ENCODE measurements at regions not wholly inside any gene's neighbourhood (a gene's known extent, or its start where the extent isn't known, plus 50 kb on each side); places are given as distances from the start of the nearest gene placed in this dataset.
A peak's percentile ranks its signal among the peaks of the same experiment; 100 is the strongest.
"Not testable (repeated sequence)": the region's sequence is repeated elsewhere in the genome, so short reads cannot be mapped to it uniquely, and the experiment has no call there.

DNA sequence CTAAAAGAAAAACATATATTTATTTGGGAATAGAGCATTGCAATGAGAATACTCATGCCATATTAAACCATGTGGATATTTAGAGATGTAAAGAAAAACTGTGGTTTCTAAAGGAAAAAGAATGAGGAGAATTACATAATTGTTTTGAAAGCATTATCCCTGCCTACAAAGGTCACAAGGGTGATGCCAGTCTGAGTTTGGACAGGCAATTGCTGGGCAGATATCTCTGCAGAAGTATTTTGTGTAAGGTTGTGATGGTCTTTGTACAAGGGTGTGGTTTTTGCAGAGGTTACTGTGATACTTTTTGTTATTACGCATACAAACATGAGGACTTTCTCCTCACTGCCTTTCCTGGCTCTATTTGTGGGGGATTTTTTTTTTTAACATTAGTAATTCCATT, 2022.9 kb upstream of the CDH6 start:
- DNase-seq (ENCODE audit: low read depth): no peak

DNA sequence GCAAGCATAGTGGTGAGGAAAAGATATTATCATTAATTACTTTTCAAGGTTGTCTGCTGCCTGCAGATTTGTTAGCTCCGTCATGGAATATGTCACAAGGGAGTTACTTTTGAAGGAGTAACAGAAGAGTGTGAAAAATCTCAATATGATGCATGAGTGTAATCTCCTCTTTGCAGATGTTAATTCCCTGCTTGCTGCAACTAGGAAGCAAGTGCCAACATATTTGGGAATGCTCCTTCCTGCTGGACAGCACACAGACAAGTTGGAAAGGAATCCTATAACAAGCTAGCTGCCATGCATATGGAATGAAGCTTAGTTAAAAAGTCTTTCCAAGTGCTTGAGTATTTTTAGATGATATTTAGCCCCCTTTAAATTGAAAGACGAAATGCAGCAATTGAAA, 2023.6 kb upstream of the CDH6 start:
- no peak for DNase-seq (ENCODE audit: low read depth)

DNA sequence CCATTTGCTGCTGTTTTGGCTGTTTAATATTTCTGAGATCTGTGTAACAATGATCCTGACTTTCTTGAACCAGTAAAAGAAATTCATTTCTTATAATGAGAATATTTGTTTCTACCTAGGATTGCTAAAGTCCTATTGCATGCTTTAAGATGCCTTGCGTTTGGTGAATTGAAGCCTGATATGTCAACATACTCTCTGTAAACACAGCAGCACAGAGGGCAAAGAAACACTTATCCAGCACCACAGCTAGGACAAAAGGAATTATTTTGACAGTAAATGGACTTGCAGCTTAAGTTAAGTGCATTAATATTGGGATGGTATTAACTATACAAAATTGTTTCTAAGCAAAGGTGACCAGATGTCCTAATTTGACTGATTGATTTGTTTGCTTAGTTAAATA, 2031.2 kb upstream of the CDH6 start:
- DNase-seq (ENCODE audit: low read depth): no peak

DNA sequence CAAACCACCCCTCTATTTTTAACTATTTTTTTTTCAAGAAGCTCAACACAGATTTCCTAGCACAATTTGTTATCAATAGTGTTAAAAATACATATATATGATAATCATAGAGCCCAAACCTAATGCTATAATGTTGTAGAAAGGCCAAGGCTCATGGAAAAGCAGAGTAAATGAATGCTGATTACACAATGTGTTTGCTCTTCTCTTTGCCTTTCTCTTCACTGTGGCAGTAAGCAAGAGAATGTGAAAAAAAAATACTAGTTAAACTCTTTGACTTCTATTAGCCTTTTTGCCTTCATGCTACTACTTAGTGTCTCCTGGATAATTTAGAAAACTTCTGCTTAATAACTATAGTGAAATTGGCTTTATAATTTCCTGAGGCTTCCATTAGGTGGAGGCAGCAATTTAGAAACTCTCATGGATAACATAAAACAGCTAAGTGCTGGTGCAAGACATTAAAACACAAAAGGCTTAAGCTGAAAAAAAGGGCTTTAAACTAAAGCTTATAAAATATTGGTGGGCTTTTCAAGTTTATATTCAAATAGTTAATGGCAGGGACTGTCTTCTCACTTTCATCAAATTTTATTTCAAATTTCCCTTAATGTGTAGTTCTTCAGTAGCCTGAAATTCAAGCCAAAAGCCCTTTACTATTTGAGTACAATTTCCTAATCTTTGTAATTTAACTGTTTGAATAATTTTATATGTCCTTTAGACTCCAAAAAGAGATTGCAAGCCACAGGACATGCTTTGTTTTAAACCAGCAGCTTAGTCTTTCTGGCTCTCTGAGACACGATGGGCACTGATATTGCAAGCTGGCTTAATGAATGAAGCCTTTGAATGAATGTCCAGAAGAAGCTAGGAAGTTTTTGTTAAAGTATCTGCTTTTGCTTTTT, 2031.8 kb upstream of the CDH6 start:
- DNase-seq (ENCODE audit: low read depth): no peak

DNA sequence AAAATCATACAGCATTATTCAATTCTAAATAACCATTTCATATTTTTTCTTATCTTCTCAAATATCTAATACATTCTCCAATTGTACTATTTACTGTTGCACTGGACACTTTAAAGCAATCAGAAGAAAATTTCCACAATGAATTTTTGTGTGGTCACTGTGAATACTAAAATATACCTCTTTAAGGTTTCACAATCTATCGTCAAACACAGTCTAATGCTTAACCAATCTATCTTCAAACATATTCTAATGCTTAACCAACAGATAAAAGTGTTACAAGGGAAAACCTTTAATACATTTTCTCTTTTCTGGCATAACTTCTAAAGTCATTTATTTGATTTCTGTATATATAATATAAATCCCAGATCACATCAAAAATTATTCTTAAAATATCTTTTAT, 2035.5 kb upstream of the CDH6 start:
- no peak for DNase-seq (ENCODE audit: low read depth)

DNA sequence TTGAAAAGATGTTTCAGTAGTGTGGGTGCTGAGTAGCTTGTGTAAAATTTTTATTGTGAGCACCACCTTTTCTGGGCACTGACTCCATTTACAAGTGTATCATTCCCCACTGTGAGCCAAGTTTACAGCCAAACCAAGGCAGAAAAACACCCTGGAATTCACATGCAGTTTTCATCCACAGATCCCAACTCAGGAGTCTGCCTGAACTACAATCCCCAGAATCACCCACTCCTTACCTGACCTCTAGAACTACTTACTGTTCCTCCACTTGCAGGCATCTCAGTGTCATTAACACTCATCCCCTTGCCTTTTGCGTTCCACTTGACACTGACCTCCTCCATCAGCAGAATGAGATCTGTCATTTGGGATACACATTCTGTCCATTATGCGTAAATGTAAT, 2042.6 kb upstream of the CDH6 start:
- no peak for DNase-seq (ENCODE audit: low read depth)

DNA sequence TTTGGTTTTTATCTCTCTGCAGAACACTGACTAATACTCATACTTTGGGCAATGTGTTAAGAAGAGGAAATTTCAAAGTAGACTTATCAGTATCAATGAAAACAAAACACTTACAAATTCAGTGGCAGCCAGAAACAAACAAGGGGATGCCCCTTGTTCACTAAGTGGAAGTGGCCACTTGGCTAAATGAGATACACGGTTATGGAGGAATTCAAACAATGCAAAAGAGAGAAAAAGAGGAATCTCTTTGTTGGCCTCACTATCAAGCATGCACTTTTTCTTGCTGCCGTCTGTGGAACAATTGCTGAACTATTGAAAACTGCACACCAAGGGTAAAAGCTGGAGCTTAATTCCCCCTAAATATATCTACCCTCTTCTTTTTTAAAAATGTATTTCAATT, 2044.9 kb upstream of the CDH6 start:
- no peak for DNase-seq (ENCODE audit: low read depth)

DNA sequence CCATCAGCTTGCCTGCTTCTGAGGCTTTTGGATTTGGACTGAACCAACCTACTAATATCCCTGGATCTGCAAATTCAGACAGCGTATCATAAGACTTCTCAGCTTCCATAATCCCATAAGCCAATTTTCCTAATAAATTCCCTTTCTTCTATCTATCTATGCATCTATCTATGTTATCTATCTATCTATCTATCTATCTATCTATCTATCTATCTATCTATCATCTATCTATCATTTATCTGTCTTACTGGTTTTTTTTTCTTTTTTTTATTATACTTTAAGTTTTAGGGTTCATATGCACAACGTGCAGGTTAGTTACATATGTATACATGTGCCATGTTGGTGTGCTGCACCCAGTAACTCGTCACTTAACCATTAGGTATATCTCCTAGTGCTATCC, 2045.4 kb upstream of the CDH6 start:
- no peak for DNase-seq (ENCODE audit: low read depth)

DNA sequence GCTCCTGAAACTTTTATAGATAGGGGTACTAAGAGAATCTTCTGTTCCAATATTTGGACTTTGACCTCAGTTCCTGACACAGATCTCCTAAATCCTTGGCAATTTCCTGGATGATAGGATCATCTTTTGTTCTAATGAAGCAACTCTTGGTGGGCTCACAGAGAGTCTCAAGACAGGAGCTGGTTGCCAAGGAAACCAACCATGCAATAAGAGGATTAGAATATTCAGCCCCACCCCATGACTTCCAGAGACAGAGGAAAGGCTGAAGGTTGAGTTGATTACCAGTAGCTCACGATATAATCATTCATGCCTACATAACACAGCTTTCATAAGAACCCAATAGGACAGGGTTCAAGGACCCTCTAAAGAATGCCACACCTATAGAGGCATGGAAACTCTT, 2050.2 kb upstream of the CDH6 start:
- DNase-seq (ENCODE audit: low read depth): no peak

DNA sequence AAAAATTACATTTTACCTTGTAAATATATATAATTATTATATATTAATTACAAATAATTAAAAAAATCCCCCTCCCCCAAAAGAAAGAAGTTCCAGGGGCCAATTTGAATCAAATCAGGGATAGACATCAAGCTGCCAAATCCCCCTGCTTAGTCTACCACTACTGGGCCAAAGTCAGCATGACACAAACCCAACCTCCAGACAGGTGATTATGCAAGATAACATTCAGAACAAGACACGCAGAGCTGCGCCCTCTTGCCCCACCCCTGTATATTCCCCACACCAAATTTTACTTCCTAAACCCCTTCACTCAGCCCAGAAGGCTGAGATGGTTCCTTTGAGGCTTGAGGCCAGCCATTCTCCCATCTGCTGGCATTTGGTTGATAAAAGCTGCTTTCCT, 2059.1 kb upstream of the CDH6 start:
- DNase-seq (ENCODE audit: low read depth): peak; percentile 58

DNA sequence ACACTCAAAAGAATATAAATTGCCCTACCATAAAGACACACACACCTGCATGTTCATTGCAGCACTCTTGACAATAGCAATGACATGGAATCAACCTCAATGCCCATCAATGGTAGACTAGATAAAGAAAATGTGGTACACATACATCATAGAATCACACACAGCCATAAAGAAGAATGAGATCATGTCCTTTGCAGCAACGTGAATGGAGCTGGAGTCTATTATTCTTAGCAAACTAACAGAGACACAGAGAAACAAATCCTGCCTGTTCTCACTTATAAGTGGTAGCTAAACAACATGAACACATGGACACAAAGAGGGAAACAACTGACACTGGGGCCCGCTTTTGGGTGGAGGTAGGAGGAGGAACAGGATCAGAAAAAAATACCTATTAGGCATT, 2062.2 kb upstream of the CDH6 start:
- DNase-seq (ENCODE audit: low read depth): no peak

DNA sequence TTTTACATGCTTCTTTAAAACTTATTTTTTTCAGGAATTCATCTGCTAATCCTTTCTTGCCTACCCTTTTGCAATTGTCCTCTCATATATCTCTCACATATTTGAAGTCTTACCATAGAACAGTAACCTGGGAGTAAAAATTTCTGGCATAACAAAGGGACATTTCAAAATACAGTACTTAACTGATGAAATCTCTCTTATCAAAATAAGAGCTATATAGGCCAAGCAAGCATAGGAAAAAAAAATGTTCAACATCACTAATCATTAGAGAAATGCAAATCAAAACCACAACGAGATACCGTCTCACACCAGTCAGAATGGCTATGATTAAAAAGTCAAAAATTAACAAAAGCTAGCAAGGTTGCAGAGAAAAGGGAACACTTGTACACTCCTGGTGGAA, 2062.7 kb upstream of the CDH6 start:
- no peak for DNase-seq (ENCODE audit: low read depth)

DNA sequence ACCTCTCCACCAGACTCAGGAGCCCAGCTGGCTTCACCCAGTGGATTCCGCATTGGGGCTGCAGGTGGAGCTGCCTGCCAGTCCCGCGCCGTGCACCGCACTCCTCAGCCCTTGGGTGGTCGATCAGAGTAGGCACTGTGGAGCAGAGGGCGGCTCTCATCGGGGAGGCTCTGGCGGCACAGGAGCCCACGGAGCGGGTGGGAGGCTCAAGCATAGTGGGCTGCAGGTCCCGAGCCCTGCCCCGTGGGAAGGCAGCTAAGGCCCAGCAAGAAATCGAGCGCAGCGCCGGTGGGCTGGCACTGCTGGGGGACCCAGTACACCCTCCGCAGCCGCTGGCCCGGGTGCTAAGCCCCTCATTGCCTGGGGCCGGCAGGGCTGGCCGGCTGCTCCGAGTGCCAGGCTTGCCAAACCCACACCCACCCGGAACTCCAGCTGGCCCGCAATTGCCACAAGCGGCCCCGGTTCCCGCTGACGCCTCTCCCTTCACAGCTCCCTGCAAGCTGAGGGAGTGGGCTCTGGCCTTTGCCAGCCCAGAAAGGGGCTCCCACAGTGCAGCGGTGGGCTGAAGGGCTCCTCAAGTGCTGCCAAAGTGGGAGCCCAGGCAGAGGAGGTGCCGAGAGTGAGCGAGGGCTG, 2065.8 kb upstream of the CDH6 start:
- not testable (repeated sequence) for DNase-seq (ENCODE audit: low read depth)

DNA sequence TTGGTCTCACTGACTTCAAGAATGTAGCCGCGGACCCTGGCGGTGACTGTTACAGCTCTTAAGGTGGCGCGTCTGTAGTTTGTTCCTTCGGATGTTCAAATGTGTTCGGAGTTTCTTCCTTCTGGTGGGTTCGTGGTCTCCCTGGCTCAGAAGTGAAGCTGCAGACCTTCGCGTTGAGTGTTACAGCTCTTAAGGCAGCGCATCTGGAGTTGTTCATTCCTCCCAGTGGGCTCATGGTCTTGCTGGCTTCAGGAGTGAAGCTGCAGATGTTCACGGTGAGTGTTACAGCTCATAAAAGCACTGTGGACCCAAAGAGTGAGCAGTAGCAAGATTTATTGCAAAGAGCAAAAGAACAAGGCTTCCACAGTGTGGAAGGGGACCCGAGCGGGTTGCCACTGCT, 2067.0 kb upstream of the CDH6 start:
- not testable (repeated sequence) for DNase-seq (ENCODE audit: low read depth)

DNA sequence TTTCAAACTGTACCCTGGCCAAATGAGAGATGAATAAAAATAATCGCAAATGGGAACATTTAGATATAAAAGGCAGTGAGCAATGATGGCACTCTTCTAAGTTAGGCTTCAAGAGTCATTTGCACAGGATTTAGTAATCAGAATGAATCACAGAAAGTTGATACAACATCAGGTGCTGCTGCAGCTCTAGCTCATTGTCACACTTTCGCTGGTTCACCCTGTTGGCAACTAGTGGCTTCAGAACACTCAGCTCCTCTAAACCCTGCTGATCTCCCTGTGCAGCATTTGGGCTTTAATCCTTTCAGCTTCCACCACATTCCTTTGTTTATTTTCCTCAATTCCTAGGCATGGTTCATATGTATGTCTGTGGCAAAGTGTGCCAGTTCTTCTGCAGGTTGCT, 2071.2 kb upstream of the CDH6 start:
- DNase-seq (ENCODE audit: low read depth): no peak

DNA sequence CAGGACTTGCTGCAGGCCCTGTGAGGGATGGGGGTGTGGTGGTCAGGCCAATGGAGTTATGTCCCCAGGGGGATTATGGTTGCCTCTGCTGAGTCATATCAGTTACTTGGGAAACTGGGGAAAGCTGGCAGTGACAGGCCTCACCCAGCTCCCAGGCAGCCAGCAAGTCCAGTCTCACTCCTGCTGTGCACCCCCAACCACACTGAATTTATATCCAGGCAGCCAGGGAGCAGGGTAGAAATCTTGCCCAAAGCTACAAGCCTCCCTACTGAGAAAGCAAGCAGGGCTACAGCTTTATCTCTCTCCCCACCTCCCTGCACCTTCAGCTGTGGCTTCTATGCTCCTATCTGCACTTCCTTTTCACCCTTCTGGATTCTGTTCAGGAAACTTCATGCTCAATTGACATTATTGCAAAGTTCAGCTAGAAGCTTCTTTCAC, 2076.0 kb upstream of the CDH9 start:
- DNase-seq (ENCODE audit: low read depth): peak; percentile 80

DNA sequence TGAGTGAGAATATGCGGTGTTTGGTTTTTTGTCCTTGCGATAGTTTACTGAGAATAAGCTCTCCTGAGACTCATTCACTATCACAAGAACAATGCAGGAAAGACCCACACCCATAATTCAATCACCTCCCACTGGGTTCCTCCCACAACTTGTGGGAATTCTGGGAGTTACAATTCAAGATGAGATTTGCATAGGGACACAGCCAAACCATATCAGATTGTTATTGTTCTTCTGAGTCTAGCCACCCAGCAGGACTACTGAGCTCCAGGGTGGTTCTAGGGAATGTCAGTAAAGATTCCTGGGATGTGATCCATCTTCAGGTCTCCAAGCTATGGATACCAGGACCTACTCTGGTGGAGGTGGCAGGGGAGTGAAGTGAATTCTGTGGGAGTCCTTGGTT, 2075.1 kb upstream of the CDH9 start:
- no peak for DNase-seq (ENCODE audit: low read depth)

DNA sequence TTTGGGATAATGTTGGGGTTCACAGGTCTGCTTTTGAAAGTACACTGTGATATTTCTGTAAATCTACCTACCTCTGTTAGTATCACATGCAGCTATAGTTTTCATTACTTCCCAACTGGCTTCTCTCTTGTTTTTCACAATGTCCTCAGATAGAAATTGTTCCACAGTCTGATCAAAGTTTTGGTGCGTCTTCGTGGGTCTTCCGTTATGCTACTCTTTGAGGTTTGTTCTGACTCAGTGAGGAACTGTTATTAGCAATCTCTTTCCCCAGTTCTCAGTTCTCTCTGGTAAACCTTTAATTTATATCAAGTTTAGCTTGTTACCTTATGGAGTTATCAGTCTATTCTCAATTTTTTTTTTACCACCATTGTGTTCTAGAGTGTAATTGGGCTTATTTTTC, 2061.2 kb upstream of the CDH9 start:
- no peak for DNase-seq (ENCODE audit: low read depth)

DNA sequence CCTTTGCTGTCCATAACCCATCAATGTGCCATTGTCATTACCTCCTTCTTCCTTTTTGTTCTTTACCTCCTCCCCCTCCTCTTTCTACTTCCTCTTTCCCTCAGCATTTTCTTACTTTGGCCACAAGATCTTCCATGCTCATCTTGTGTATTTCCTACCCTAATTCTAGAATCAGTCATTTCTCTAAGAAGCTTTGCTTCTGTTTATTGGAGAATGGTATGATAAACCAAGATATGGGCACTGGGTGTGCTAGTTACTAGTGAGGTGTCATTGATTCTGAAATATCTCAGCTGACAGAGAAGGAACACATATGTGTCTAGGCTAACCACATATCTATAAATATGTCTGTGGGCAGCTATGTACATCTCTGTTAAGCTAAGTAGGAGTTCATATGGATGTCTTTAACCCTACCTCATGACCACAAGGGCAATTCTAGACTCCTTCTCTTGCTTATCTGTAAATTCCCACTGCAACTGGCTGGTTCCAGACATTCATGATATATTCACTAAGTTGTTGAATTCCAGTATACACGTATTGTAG, 2051.3 kb upstream of the CDH9 start:
- DNase-seq (ENCODE audit: low read depth): peak; percentile 91

DNA sequence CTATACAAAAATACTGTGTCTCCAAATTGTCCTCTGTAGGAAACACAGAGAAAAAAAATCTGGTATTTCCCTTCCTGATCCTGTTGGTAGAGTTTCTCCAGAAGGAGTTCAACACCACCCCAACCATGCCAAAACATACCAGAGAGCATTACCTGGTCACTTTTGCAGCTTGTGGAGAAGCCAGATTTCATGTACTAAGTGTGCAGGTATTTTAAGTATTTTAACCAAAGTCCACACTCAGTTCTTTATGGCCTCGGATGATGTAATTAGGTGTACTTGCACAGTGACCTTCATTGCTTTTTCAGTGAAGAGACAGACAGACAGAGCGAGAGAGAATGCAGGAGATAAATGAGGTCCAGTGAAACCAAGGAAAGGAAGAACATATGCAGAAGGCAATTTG, 2046.8 kb upstream of the CDH9 start:
- no peak for DNase-seq (ENCODE audit: low read depth)

DNA sequence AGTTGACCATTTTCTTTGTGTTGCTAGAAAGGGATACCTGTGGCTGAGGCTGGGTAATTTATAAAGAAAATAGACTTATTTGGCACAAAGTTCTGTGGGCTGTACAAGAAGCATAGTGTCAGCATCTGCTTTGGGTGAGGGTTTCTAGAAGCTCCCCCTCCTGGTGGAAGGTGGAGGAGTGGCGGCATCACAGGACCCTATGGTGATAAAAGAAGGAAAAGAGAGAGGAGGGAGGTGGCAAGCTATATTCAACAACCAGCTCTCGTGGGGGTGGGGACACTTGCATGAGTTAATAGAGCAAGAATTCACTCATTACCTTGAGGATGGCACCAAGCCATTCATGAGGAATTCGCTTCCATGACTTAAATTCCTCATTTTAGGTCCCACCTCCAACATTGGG, 2041.4 kb upstream of the CDH9 start:
- no peak for DNase-seq (ENCODE audit: low read depth)

DNA sequence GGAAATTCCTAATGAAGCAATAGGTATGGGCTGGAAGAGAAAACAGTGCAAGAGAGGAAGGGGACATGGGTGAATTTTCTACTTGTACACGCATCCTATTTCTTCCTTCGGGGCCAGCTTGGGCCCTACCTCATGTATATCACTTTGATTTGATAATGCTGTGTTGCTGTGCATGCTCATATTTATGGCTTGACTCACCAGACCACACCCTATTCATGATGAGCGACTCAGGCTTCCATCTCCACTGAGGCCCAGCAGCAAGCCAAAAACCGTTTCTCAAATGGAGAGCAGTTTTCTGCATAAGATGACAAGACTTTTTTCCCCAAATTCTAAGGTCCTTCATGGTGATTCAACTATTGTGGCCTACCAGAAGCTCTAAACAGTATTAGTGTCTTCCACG, 2039.1 kb upstream of the CDH9 start:
- DNase-seq (ENCODE audit: low read depth): no peak

DNA sequence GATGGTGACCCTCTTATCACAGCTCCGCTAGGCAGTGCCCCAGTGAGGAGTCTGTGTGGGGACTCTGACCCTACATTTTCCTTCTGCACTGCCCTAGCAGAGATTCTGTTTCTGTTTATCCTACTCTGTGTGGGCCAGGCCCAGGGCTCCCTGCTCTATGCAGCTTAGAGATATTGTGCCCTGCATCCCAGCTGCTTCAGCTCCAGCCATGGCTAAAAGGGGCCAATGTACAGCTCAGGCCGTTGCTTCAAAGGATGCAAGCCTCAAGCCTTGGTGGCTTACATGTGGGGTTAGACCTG, 2030.7 kb upstream of the CDH9 start:
- DNase-seq (ENCODE audit: low read depth): no peak

DNA sequence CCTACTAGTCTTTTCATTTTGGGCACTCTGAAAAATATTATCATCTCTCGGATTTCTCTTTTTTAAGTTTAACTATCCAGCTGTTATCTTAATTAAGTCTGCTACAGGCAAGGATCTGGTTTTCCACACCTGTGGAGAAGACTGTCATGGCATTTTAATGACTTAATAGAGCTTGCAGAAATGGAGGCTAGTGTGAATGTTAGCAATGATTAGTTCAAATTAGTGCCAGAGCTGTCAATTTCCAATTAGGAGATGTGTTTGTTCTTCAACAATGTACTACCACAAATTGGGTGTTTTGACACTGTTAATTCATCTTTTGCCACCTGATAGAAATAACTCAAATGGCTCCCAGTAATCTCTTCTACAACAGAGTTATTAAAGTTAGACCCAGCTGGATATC, 2023.0 kb upstream of the CDH9 start:
- no peak for DNase-seq (ENCODE audit: low read depth)
